ENCODE measurements at regions not wholly inside any gene's neighbourhood (a gene's known extent, or its start where the extent isn't known, plus 50 kb on each side); places are given as distances from the start of the nearest gene placed in this dataset.

- no peaks in the 10 kb centered on the region for H3K4me1 ChIP-seq (ENCODE audit: insufficient read depth, low read length, poor library complexity, severe bottlenecking)
- H3K9me3 ChIP-seq (ENCODE audit: low read length): no peaks in the 10 kb centered on the region
- H3K4me2 ChIP-seq (ENCODE audit: low read length): no peak overlapping the region
- no peak for TF ChIP-seq CTCF (conservative IDR thresholded peaks at IDR 0.05; ENCODE audit: low read length)
- intact Hi-C loops (cut with micrococcal nuclease; ENCODE audit: unreplicated experiment): no loop called here
- no peaks in the 10 kb centered on the region for H4K20me1 ChIP-seq (ENCODE audit: insufficient read depth, low read length)
- no peak overlapping the region for H3K27ac ChIP-seq (ENCODE audit: low read depth, low read length, poor library complexity, severe bottlenecking)
- no peak for DNase-seq (ENCODE audit: low spot score)
- H3K4me3 ChIP-seq (ENCODE audit: low read depth, low read length, poor library complexity, severe bottlenecking): no peak overlapping the region
- POLR2A ChIA-PET: interaction anchor here (0.6 kb wide), 2 partner anchors 43 to 853 kb away, joined by 3 read pairs; no protein-coding TSS in a partner anchor
- no peaks in the 10 kb centered on the region for H3K9me2 ChIP-seq (ENCODE audit: insufficient read depth, low read length)
- BruUV-seq (replicated peaks): no TSS peak
- H3K36me3 ChIP-seq (ENCODE audit: insufficient read depth, low read length): no peaks in the 10 kb centered on the region
- CTCF ChIA-PET (ENCODE audit: unreplicated experiment): no interaction called here
- no peaks in the 10 kb centered on the region for H3K79me2 ChIP-seq (ENCODE audit: insufficient read depth, low read depth, low read length)
- H2AFZ ChIP-seq (ENCODE audit: low read length): no peak overlapping the region
These were observed 428.5 kb upstream of the CNTN3 start for GRCh38 chr3:75042941-75043340.

GRCh38 chr3:75048650-75049049 lies 434.2 kb upstream of the CNTN3 start:
- intact Hi-C loops (cut with micrococcal nuclease; ENCODE audit: unreplicated experiment): no loop called here
- H3K4me2 ChIP-seq (ENCODE audit: low read length): no peak overlapping the region
- H2AFZ ChIP-seq (ENCODE audit: low read length): no peak overlapping the region
- no peaks in the 10 kb centered on the region for H3K79me2 ChIP-seq (ENCODE audit: insufficient read depth, low read depth, low read length)
- no peaks in the 10 kb centered on the region for H3K4me1 ChIP-seq (ENCODE audit: insufficient read depth, low read length, poor library complexity, severe bottlenecking)
- ChIA-PET POLR2A (no interaction called here), CTCF (ENCODE audit: unreplicated experiment) (no interaction called here)
- H3K9me2 ChIP-seq (ENCODE audit: insufficient read depth, low read length): no peaks in the 10 kb centered on the region
- no peak for DNase-seq (ENCODE audit: low spot score)
- H4K20me1 ChIP-seq (ENCODE audit: insufficient read depth, low read length): no peaks in the 10 kb centered on the region
- H3K27ac ChIP-seq (ENCODE audit: low read depth, low read length, poor library complexity, severe bottlenecking): no peak overlapping the region
- no TSS peak for BruUV-seq (replicated peaks)
- H3K36me3 ChIP-seq (ENCODE audit: insufficient read depth, low read length): no peaks in the 10 kb centered on the region
- TF ChIP-seq EZH2phosphoT487 (IDR thresholded peaks at IDR 0.05; ENCODE audit: borderline replicate concordance, low read depth, low read length) (no peak), CTCF (conservative IDR thresholded peaks at IDR 0.05; ENCODE audit: low read length) (no peak)
- H3K9me3 ChIP-seq (ENCODE audit: low read length): no peaks in the 10 kb centered on the region
- H3K4me3 ChIP-seq (ENCODE audit: low read depth, low read length, poor library complexity, severe bottlenecking): no peak overlapping the region

GRCh38 chr3:75049533-75049932 lies 435.1 kb upstream of the CNTN3 start:
- POLR2A ChIA-PET: no interaction called here
- Histone ChIP-seq H3K9me2 (ENCODE audit: insufficient read depth, low read length) (no peaks in the 10 kb centered on the region), H3K4me3 (ENCODE audit: low read depth, low read length, poor library complexity, severe bottlenecking) (no peak overlapping the region), H3K36me3 (ENCODE audit: insufficient read depth, low read length) (no peaks in the 10 kb centered on the region), H3K27ac (ENCODE audit: low read depth, low read length, poor library complexity, severe bottlenecking) (no peak overlapping the region), H3K4me2 (ENCODE audit: low read length) (no peak overlapping the region), H4K20me1 (ENCODE audit: insufficient read depth, low read length) (no peaks in the 10 kb centered on the region), H3K79me2 (ENCODE audit: insufficient read depth, low read depth, low read length) (no peaks in the 10 kb centered on the region), H3K4me1 (ENCODE audit: insufficient read depth, low read length, poor library complexity, severe bottlenecking) (no peaks in the 10 kb centered on the region), H2AFZ (ENCODE audit: low read length) (no peak overlapping the region), H3K9me3 (ENCODE audit: low read length) (no peaks in the 10 kb centered on the region)
- TF ChIP-seq CTCF (conservative IDR thresholded peaks at IDR 0.05; ENCODE audit: low read length) (no peak), EZH2phosphoT487 (IDR thresholded peaks at IDR 0.05; ENCODE audit: borderline replicate concordance, low read depth, low read length) (no peak)
- no TSS peak for BruUV-seq (replicated peaks)
- intact Hi-C loops (cut with micrococcal nuclease; ENCODE audit: unreplicated experiment): no loop called here
- CTCF ChIA-PET (ENCODE audit: unreplicated experiment): no interaction called here
- DNase-seq (ENCODE audit: low spot score): no peak
